ENCODE measurements at regions not wholly inside any gene's neighbourhood (a gene's known extent, or its start where the extent isn't known, plus 50 kb on each side); places are given as distances from the start of the nearest gene placed in this dataset.

DNA sequence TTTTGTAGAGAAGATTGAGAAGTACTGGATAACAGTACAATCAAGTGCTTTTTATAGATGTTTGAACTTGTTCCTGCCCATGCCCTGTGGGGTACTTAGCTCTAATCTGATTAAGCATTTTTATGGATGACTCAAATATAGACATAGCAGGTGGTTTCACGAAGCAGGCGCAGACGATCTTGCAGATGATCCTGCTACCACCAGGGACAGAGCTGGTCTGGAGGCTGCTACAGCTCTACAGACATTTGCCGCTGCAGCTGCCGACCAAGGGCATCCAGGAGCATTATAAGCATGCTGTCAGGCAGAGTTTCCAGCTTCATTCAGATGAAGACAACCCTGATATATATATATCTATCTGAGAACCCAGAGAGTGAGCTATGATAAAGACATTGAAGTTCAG, 650.4 kb downstream of the NXPH1 start:
- no peak for TF ChIP-seq FOXP2 (optimal IDR thresholded peaks at IDR 0.05; ENCODE audit: borderline replicate concordance, extremely low read depth, extremely low read length, insufficient read depth)
- TF ChIP-seq, protein P1, sequence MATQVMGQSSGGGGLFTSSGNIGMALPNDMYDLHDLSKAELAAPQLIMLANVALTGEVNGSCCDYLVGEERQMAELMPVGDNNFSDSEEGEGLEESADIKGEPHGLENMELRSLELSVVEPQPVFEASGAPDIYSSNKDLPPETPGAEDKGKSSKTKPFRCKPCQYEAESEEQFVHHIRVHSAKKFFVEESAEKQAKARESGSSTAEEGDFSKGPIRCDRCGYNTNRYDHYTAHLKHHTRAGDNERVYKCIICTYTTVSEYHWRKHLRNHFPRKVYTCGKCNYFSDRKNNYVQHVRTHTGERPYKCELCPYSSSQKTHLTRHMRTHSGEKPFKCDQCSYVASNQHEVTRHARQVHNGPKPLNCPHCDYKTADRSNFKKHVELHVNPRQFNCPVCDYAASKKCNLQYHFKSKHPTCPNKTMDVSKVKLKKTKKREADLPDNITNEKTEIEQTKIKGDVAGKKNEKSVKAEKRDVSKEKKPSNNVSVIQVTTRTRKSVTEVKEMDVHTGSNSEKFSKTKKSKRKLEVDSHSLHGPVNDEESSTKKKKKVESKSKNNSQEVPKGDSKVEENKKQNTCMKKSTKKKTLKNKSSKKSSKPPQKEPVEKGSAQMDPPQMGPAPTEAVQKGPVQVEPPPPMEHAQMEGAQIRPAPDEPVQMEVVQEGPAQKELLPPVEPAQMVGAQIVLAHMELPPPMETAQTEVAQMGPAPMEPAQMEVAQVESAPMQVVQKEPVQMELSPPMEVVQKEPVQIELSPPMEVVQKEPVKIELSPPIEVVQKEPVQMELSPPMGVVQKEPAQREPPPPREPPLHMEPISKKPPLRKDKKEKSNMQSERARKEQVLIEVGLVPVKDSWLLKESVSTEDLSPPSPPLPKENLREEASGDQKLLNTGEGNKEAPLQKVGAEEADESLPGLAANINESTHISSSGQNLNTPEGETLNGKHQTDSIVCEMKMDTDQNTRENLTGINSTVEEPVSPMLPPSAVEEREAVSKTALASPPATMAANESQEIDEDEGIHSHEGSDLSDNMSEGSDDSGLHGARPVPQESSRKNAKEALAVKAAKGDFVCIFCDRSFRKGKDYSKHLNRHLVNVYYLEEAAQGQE (IDR thresholded peaks at IDR 0.05; ENCODE audit: insufficient read depth in 1 of 2, low read depth in 2 of 2, low read length in 2 of 2) = no peak
- no peak for TF ChIP-seq POLR2AphosphoS5 (IDR thresholded peaks at IDR 0.05; ENCODE audit: low read depth, low read length)

All from PFSK-1 (cell line).